ENCODE measurements at regions not wholly inside any gene's neighbourhood (a gene's known extent, or its start where the extent isn't known, plus 50 kb on each side); places are given as distances from the start of the nearest gene placed in this dataset.

DNA sequence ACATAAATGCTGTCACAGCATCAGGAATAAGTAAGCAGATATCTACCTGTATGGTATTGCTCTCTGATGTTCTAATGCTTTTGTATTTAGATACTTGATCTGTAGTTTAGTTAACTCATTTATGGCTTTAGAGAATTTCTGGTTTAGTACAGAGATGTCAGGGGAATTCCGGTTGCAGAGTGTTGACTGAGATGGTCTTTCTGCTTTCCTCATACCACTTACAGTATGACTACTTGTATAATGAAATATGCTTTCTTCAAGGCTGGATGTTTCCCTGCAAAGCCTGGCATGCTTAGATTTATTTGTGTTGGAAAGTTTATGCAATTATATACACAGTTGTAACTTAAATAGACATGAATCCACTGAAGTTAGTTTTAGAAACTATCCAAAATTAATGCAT is 278.4 kb downstream of the CDH26 start:
- no peak overlapping the region for H3K4me3 ChIP-seq
- H3K27me3 ChIP-seq = peaks cover 0 to 19% (median 8%) of the 10 kb centered on the region in 3 donors
- no peaks in the 10 kb centered on the region for H3K9me3 ChIP-seq
- intact Hi-C loops (cut with DNase I; ENCODE audit: low total_unique reads) = no loop called here
- H3K4me1 ChIP-seq = no peaks in the 10 kb centered on the region
- WGBS, 5 donors = 58 to 70% (median 65%) methylated on average over 1 of the region's 1 CpG
- TF ChIP-seq, protein P1, sequence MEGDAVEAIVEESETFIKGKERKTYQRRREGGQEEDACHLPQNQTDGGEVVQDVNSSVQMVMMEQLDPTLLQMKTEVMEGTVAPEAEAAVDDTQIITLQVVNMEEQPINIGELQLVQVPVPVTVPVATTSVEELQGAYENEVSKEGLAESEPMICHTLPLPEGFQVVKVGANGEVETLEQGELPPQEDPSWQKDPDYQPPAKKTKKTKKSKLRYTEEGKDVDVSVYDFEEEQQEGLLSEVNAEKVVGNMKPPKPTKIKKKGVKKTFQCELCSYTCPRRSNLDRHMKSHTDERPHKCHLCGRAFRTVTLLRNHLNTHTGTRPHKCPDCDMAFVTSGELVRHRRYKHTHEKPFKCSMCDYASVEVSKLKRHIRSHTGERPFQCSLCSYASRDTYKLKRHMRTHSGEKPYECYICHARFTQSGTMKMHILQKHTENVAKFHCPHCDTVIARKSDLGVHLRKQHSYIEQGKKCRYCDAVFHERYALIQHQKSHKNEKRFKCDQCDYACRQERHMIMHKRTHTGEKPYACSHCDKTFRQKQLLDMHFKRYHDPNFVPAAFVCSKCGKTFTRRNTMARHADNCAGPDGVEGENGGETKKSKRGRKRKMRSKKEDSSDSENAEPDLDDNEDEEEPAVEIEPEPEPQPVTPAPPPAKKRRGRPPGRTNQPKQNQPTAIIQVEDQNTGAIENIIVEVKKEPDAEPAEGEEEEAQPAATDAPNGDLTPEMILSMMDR (IDR thresholded peaks at IDR 0.05) = no peak
- TF ChIP-seq POLR2A (IDR thresholded peaks at IDR 0.05) = no peak
- no peak for TF ChIP-seq EP300 (IDR thresholded peaks at IDR 0.05)
- no peak for TF ChIP-seq POLR2AphosphoS5 (IDR thresholded peaks at IDR 0.05)
- H3K36me3 ChIP-seq = no peaks in the 10 kb centered on the region
- H3K27ac ChIP-seq = no peak overlapping the region
- no peak for DNase-seq

DNA sequence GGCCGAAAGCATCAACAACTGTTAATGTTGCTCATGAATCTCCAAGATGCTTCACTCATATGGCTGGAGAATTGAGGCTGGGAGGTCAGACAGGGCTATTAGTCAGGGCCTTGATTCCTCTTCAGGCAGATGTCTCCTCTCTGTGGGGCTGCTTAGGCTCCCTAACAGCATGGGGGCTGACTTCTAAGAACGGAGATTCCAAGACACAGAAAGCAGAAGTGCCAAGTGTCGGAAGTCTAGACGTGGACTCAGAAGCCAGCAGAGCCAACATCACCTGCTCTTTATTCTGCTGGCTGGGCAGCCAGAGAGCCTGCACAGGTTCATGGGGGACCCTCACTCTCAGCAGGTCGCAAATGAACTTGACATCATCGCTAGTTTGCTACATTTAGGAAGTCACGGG is 279.8 kb downstream of the CDH26 start:
- H3K9me3 ChIP-seq = no peaks in the 10 kb centered on the region
- no peak for DNase-seq
- no peak overlapping the region for H3K27ac ChIP-seq
- no peak overlapping the region for H3K4me3 ChIP-seq
- intact Hi-C loops (cut with DNase I; ENCODE audit: low total_unique reads) = no loop called here
- no peaks in the 10 kb centered on the region for H3K36me3 ChIP-seq
- no peak for TF ChIP-seq EP300 (IDR thresholded peaks at IDR 0.05)
- TF ChIP-seq POLR2AphosphoS5 (IDR thresholded peaks at IDR 0.05) = no peak
- no peak for TF ChIP-seq POLR2A (IDR thresholded peaks at IDR 0.05)
- TF ChIP-seq, protein P1 (IDR thresholded peaks at IDR 0.05) = no peak
- WGBS, 5 donors = 65 to 85% (median 77%) methylated on average over 7 of the region's 7 CpGs
- H3K27me3 ChIP-seq = peaks cover 0 to 19% (median 8%) of the 10 kb centered on the region in 3 donors
- no peaks in the 10 kb centered on the region for H3K4me1 ChIP-seq

DNA sequence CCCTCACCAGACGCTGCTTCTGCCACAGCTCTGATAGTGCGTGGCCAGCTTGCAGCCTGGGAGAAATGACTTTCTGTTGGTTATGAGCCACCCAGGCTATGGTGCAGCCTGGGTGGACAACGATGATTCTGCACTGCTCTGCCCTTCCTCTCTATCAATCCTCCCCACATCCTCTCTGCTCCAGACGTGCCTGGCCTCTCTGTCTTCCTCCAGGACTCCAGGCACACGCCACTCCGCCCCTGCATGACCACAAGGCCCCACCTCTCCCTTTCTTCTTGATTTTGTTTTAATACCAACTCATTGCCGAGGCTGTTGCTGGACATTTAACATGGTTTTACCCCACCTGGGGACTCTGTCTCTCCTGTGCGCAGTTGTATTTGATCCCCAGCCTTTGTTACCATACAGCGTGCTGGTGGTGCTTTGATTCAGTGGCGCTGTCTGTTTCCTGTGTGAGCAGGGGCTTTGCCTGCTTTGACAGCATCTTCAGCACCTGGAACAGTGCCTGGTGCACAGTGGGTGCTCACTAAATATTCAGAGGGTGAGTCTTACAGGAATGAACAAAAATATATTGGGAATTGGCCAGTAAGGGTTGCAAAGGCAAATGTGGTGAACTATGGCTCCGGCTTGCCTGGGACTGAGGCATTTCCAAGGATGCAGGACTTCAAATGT is 280.9 kb downstream of the CDH26 start:
- Histone ChIP-seq H3K4me1 (no peaks in the 10 kb centered on the region), H3K4me3 (no peak overlapping the region), H3K27me3 (peaks cover 0 to 19% (median 8%) of the 10 kb centered on the region in 3 donors), H3K36me3 (no peaks in the 10 kb centered on the region), H3K9me3 (no peaks in the 10 kb centered on the region), H3K27ac (no peak overlapping the region)
- TF ChIP-seq EP300 (IDR thresholded peaks at IDR 0.05) (no peak), POLR2AphosphoS5 (IDR thresholded peaks at IDR 0.05) (no peak), POLR2A (IDR thresholded peaks at IDR 0.05) (no peak)
- TF ChIP-seq, protein P1 (IDR thresholded peaks at IDR 0.05) = no peak
- DNase-seq = no peak
- WGBS, 5 donors = 69 to 81% (median 74%) methylated on average over 11 of the region's 11 CpGs
- intact Hi-C loops (cut with DNase I; ENCODE audit: low total_unique reads) = no loop called here

DNA sequence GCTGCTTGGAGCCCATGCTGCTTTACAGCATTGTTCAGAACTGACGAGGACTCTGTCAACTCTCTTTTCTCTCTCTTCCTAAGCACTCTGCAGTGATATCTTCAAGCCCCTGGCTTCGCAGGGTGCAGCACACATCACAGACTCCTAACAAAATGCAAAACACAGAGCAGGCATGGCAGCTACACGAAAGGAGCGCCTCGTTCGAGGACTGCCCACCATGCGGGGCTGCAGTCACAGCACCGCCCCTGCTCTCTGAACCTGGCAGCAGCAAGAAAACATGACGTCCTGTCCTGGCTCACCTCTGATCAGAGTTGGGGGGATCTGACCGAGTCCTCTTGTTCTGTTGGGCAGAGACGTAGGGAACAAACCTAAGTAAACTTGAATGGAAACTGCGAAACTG is 281.7 kb downstream of the CDH26 start:
- Histone ChIP-seq H3K4me3 (no peak overlapping the region), H3K27ac (no peak overlapping the region), H3K27me3 (peaks cover 0 to 19% (median 8%) of the 10 kb centered on the region in 3 donors), H3K4me1 (no peaks in the 10 kb centered on the region), H3K9me3 (no peaks in the 10 kb centered on the region), H3K36me3 (no peaks in the 10 kb centered on the region)
- TF ChIP-seq EP300 (IDR thresholded peaks at IDR 0.05) (no peak), POLR2A (IDR thresholded peaks at IDR 0.05) (no peak), POLR2AphosphoS5 (IDR thresholded peaks at IDR 0.05) (no peak)
- TF ChIP-seq, protein P1 (IDR thresholded peaks at IDR 0.05) = no peak
- WGBS, 5 donors = 55 to 71% (median 68%) methylated on average over 9 to 12 of the region's 12 CpGs
- intact Hi-C loops (cut with DNase I; ENCODE audit: low total_unique reads) = no loop called here
- no peak for DNase-seq

Measured in stomach (tissue), 8 donors.